IMR-90 (cell line): ENCODE measurements at regions not wholly inside any gene's neighbourhood (a gene's known extent, or its start where the extent isn't known, plus 50 kb on each side); places are given as distances from the start of the nearest gene placed in this dataset.

Source experiments
- ATAC-seq: fragments of 200-7000 bp; cut with Tn5 transposase; 2 replicates; pipeline ENCODE4 v1.9.1; 2020; ENCODE audit warnings: low read depth, mild to moderate bottlenecking, moderate library complexity
- BruUV-seq: library from RNA; stranded (reverse); fragments of 400-500 nt; replicated peaks from 2 replicates; lab custom pipeline; 2021; lab: Mats Ljungman, UMichigan
- CTCF ChIA-PET: fragments of 300-600 bp; formaldehyde crosslinking; extraction: SDS; loops from one replicate; lab custom pipeline; 2021; ENCODE audit warnings: antibody characterized with exemption; lab: Yijun Ruan, JAX
- POLR2A ChIA-PET: fragments of 300-600 bp; sonication (Branson Sonifier 250); formaldehyde crosslinking; loops from one replicate; lab custom pipeline; 2022; ENCODE audit warnings: antibody characterized with exemption; ENCODE audit not compliant: unreplicated experiment; lab: Charles Lee
- DNase-seq: peaks from one replicate; pipeline ENCODE4 v3.0.0; 2013
- H2AFZ ChIP-seq: replicated peaks from 2 replicates; pipeline ENCODE3; 2013; ENCODE audit warnings: low read length, mild to moderate bottlenecking; ENCODE audit not compliant: poor library complexity
- H2AK5ac ChIP-seq: 2 replicates; pipeline ENCODE4 v1.6.1; 2013; ENCODE audit warnings: low read depth, low read length, inconsistent platforms
- H2AK9ac ChIP-seq: replicated peaks from 2 replicates; pipeline ENCODE3; 2013; ENCODE audit warnings: mild to moderate bottlenecking, low read depth, low read length, moderate library complexity; ENCODE audit not compliant: poor library complexity
- H2BK120ac ChIP-seq: 2 replicates; pipeline ENCODE4 v1.6.1; 2013; ENCODE audit warnings: low read depth, low read length, inconsistent platforms
- H2BK15ac ChIP-seq: 3 replicates; pipeline ENCODE4 v1.6.1; 2013; ENCODE audit warnings: low read depth, low read length, inconsistent platforms
- H2BK20ac ChIP-seq: 2 replicates; pipeline ENCODE4 v1.6.1; 2013; ENCODE audit warnings: low read depth, mild to moderate bottlenecking, inconsistent platforms, low read length, moderate library complexity
- H2BK5ac ChIP-seq: 2 replicates; pipeline ENCODE4 v1.6.1; 2013; ENCODE audit warnings: mild to moderate bottlenecking, low read depth, low read length, inconsistent platforms; ENCODE audit not compliant: poor library complexity, severe bottlenecking
- H3K14ac ChIP-seq: replicated peaks from 2 replicates; pipeline ENCODE4 v1.6.1; 2013; ENCODE audit warnings: low read depth, low read length, inconsistent platforms
- H3K18ac ChIP-seq: 2 replicates; pipeline ENCODE4 v1.6.1; 2013; ENCODE audit warnings: low read depth, low read length, control low read depth
- H3K23ac ChIP-seq: 2 replicates; pipeline ENCODE4 v1.6.1; 2013; ENCODE audit warnings: low read depth, low read length, inconsistent platforms
- H3K27ac ChIP-seq: 2 replicates; pipeline ENCODE4 v1.5.1; 2013; ENCODE audit warnings: mild to moderate bottlenecking, control low read depth, low read length; ENCODE audit not compliant: insufficient read depth
- H3K27me3 ChIP-seq: 2 replicates; pipeline ENCODE4 v1.6.1; 2013; ENCODE audit warnings: low read length; ENCODE audit not compliant: control insufficient read depth, insufficient read depth
- H3K36me3 ChIP-seq: 2 replicates; pipeline ENCODE4 v1.6.1; 2013; ENCODE audit warnings: low read length, mixed read lengths; ENCODE audit not compliant: control insufficient read depth, insufficient read depth
- H3K4ac ChIP-seq: 2 replicates; pipeline ENCODE4 v1.6.1; 2013; ENCODE audit warnings: low read depth, low read length, inconsistent platforms
- H3K4me1 ChIP-seq: 2 replicates; pipeline ENCODE4 v1.6.1; 2013; ENCODE audit warnings: low read length, mixed read lengths; ENCODE audit not compliant: control insufficient read depth, insufficient read depth
- H3K4me2 ChIP-seq: 2 replicates; pipeline ENCODE4 v1.6.1; 2013; ENCODE audit warnings: low read depth, mild to moderate bottlenecking, control low read depth, low read length, moderate library complexity
- H3K4me3 ChIP-seq: 2 replicates; pipeline ENCODE4 v1.5.1; 2013; ENCODE audit warnings: low read depth, mild to moderate bottlenecking, control low read depth, low read length, moderate library complexity; ENCODE audit not compliant: insufficient read depth
- H3K56ac ChIP-seq: 2 replicates; pipeline ENCODE4 v1.6.1; 2013; ENCODE audit warnings: low read length, inconsistent platforms; ENCODE audit not compliant: insufficient read depth; ENCODE audit errors: extremely low read depth
- H3K79me1 ChIP-seq, 2 experiments: 2 replicates each; pipeline ENCODE4 v1.6.1; 2013; ENCODE audit warnings: low read length in 2 of 2, inconsistent platforms in 1 of 2, low read depth in 1 of 2
- H3K9ac ChIP-seq: 2 replicates; pipeline ENCODE4 v1.6.1; 2013; ENCODE audit warnings: low read depth, low read length, control low read depth
- H3K9me1 ChIP-seq: 2 replicates; pipeline ENCODE4 v1.6.1; 2013; ENCODE audit warnings: low read length, inconsistent platforms; ENCODE audit not compliant: insufficient read depth
- H3K9me3 ChIP-seq: 2 replicates; pipeline ENCODE4 v1.6.1; 2013; ENCODE audit warnings: low read length; ENCODE audit not compliant: control insufficient read depth, insufficient read depth
- H4K20me1 ChIP-seq: 2 replicates; pipeline ENCODE4 v1.6.1; 2013; ENCODE audit warnings: low read length, inconsistent platforms; ENCODE audit not compliant: insufficient read depth
- H4K5ac ChIP-seq: 2 replicates; pipeline ENCODE4 v1.6.1; 2013; ENCODE audit warnings: mild to moderate bottlenecking, low read depth, low read length, control low read depth
- H4K8ac ChIP-seq, 2 experiments: 2 replicates each; pipeline ENCODE4 v1.6.1; 2013; ENCODE audit warnings: low read depth in 2 of 2, low read length in 2 of 2, control low read depth in 1 of 2, inconsistent platforms in 1 of 2
- H4K91ac ChIP-seq: 2 replicates; pipeline ENCODE4 v1.6.1; 2013; ENCODE audit warnings: low read depth, low read length, inconsistent platforms; ENCODE audit not compliant: insufficient read depth
- BHLHE40 ChIP-seq: fragments of 150-350 bp; IDR thresholded peaks from 2 replicates; pipeline ENCODE4 v1.6.1; 2016; ENCODE audit warnings: mild to moderate bottlenecking, low read depth, low read length
- CEBPB ChIP-seq: IDR thresholded peaks from 2 replicates; pipeline ENCODE4 v1.6.1; 2012; ENCODE audit warnings: low read depth, low read length, improper control_type of control experiment
- CHD1 ChIP-seq: IDR thresholded peaks from 2 replicates; pipeline ENCODE4 v1.6.1; 2012; ENCODE audit warnings: low read depth, low read length, improper control_type of control experiment
- ELK1 ChIP-seq: fragments of 150-350 bp; IDR thresholded peaks from 2 replicates; pipeline ENCODE4 v1.6.1; 2016; ENCODE audit warnings: low read depth, mild to moderate bottlenecking, low read length, moderate library complexity, borderline replicate concordance
- FOS ChIP-seq: fragments of 150-350 bp; IDR thresholded peaks from 2 replicates; pipeline ENCODE4 v1.6.1; 2016; ENCODE audit warnings: low read depth, low read length
- MAFK ChIP-seq: IDR thresholded peaks from 2 replicates; pipeline ENCODE4 v1.6.1; 2012; ENCODE audit warnings: low read depth, low read length, improper control_type of control experiment
- MAZ ChIP-seq: IDR thresholded peaks from 2 replicates; pipeline ENCODE4 v1.6.1; 2012; ENCODE audit warnings: low read depth, mild to moderate bottlenecking, low read length, improper control_type of control experiment, moderate library complexity, borderline replicate concordance
- MXI1 ChIP-seq: IDR thresholded peaks from 2 replicates; pipeline ENCODE4 v1.6.1; 2012; ENCODE audit warnings: low read depth, mild to moderate bottlenecking, low read length, moderate library complexity, borderline replicate concordance
- NFE2L2 ChIP-seq: fragments of 150-350 bp; IDR thresholded peaks from 2 replicates; pipeline ENCODE4 v1.6.1; 2016; ENCODE audit warnings: low read depth, mild to moderate bottlenecking, low read length
- POLR2A ChIP-seq: IDR thresholded peaks from 2 replicates; pipeline ENCODE4 v1.6.1; 2012; ENCODE audit warnings: mild to moderate bottlenecking, low read depth, low read length
- RAD21 ChIP-seq: IDR thresholded peaks from 2 replicates; pipeline ENCODE4 v1.6.1; 2012; ENCODE audit warnings: low read length, improper control_type of control experiment
- RCOR1 ChIP-seq: IDR thresholded peaks from 2 replicates; pipeline ENCODE4 v1.6.1; 2012; ENCODE audit warnings: mild to moderate bottlenecking, low read length, improper control_type of control experiment; ENCODE audit not compliant: insufficient replicate concordance
- RFX5 ChIP-seq: IDR thresholded peaks from 2 replicates; pipeline ENCODE4 v1.8.0; 2012; ENCODE audit warnings: low read depth, mild to moderate bottlenecking, low read length, moderate library complexity
- SMC3 ChIP-seq: fragments of 150-350 bp; IDR thresholded peaks from 2 replicates; pipeline ENCODE4 v1.6.1; 2016; ENCODE audit warnings: low read depth, mild to moderate bottlenecking, antibody characterized with exemption, low read length, moderate library complexity
- USF2 ChIP-seq: fragments of 150-350 bp; IDR thresholded peaks from 2 replicates; pipeline ENCODE4 v1.6.1; 2017; ENCODE audit warnings: mild to moderate bottlenecking, antibody characterized with exemption, low read length, low read depth
- WGBS, 2 experiments: methylation state at CpG; one replicate each; pipeline versions ENCODE4 v1.1.5 to v1.1.7; 2013; ENCODE audit warnings: missing lambda C conversion rate in 2 of 2; ENCODE audit not compliant: insufficient read length in 1 of 2; ENCODE audit errors: extremely low coverage in 2 of 2; 5-methylcytosine and 5-hydroxymethylcytosine counted together
- dilution Hi-C: fragments of 300-500 bp; cut with HindIII; formaldehyde crosslinking; loops from one replicate; pipeline ENCODE4 v1.14.3; 2018; ENCODE audit warnings: low sequenced_read_pairs; ENCODE audit not compliant: unreplicated experiment
- in situ Hi-C: fragments of 300-500 bp; cut with MboI; formaldehyde crosslinking; loops from 3 replicates; pipeline ENCODE4 v1.14.3; 2019; ENCODE audit warnings: low sequenced_read_pairs, inconsistent platforms, mixed read lengths
- intact Hi-C: fragments of 100-400 bp; cut with micrococcal nuclease; formaldehyde crosslinking; loops from 2 replicates; pipeline ENCODE4 v1.10.0; 2022
- TF ChIP-seq, protein P1 (sequence below): conservative IDR thresholded peaks from 2 replicates; pipeline ENCODE4 v1.5.1; 2012; ENCODE audit warnings: mild to moderate bottlenecking, low read depth, low read length, improper control_type of control experiment

DNA sequence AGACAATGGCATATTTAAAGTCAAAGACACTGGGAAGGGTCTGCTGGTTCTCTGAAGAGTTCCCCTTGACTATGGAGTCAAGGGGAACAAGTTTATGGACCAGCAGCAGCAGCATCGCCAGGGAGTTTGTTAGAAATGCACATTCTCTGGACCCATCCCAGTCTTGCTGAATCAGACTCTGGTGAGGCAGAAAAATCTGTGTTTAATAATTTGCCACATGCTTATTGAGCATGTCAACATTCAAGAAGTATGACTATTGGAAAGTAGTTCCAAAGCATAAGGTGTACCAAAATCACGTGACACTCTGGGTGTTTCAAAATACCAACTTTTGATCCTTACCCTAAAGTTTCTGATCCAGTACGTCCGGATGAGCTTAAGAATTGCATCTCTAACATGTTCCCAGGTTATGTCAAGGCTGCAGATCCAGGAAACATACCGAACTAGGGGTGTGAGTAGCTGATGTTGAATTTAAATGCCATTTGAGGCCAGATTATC, 853.8 kb downstream of the TMEM182 start:
- CTCF ChIA-PET: no interaction called here
- in situ Hi-C loops: no loop called here

More for the DNA sequence above, 853.8 kb downstream of the TMEM182 start:
- Histone ChIP-seq H2AK5ac (no peak overlapping the region), H3K4ac (no peak overlapping the region), H2BK20ac (no peak overlapping the region), H2AK9ac (no peak overlapping the region), H2BK5ac (no peak overlapping the region), H3K4me1 (no peaks in the 10 kb centered on the region), H3K36me3 (no peaks in the 10 kb centered on the region), H3K27me3 (no peaks in the 10 kb centered on the region), H4K8ac (no peak overlapping the region), H2AFZ (no peak overlapping the region), H4K5ac (no peak overlapping the region), H4K20me1 (no peaks in the 10 kb centered on the region), H3K27ac (no peak overlapping the region), H3K23ac (no peak overlapping the region), H3K56ac (no peak overlapping the region), H3K14ac (no peak overlapping the region), H3K9me1 (no peaks in the 10 kb centered on the region), H4K91ac (no peak overlapping the region), H3K4me2 (no peak overlapping the region), H3K79me1 (no peaks in the 10 kb centered on the region), H3K9me3 (peaks cover 13% of the 10 kb centered on the region), H3K18ac (no peak overlapping the region), H3K9ac (no peak overlapping the region), H2BK120ac (no peak overlapping the region), H2BK15ac (no peak overlapping the region), H3K4me3 (no peak overlapping the region)
- POLR2A ChIA-PET: no interaction called here
- WGBS, 2 experiments: 60% methylated on average over 1 of the region's 5 CpGs; no CpG with 5 or more reads in 1 of the 2 experiments
- DNase-seq (no peak), ATAC-seq (no peak)
- intact Hi-C loops: no loop called here
- TF ChIP-seq RAD21 (no peak), MAZ (no peak), SMC3 (no peak), FOS (no peak), ELK1 (no peak), BHLHE40 (no peak), NFE2L2 (no peak), RCOR1 (no peak), CEBPB (no peak), POLR2A (no peak), RFX5 (no peak), MXI1 (no peak), MAFK (no peak), CHD1 (no peak), USF2 (no peak)
- TF ChIP-seq, protein P1, sequence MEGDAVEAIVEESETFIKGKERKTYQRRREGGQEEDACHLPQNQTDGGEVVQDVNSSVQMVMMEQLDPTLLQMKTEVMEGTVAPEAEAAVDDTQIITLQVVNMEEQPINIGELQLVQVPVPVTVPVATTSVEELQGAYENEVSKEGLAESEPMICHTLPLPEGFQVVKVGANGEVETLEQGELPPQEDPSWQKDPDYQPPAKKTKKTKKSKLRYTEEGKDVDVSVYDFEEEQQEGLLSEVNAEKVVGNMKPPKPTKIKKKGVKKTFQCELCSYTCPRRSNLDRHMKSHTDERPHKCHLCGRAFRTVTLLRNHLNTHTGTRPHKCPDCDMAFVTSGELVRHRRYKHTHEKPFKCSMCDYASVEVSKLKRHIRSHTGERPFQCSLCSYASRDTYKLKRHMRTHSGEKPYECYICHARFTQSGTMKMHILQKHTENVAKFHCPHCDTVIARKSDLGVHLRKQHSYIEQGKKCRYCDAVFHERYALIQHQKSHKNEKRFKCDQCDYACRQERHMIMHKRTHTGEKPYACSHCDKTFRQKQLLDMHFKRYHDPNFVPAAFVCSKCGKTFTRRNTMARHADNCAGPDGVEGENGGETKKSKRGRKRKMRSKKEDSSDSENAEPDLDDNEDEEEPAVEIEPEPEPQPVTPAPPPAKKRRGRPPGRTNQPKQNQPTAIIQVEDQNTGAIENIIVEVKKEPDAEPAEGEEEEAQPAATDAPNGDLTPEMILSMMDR: no peak
- dilution Hi-C loops: no loop called here
- no TSS peak for BruUV-seq
